ENCODE measurements at regions not wholly inside any gene's neighbourhood (a gene's known extent, or its start where the extent isn't known, plus 50 kb on each side); places are given as distances from the start of the nearest gene placed in this dataset.

GRCh38 chr4:20646287-20646686 is 54.0 kb upstream of the PACRGL start (continued):
- no peak for TF ChIP-seq ZNF140 (CRISPR knock-in tag; IDR thresholded peaks at IDR 0.05)
- TF ChIP-seq POLR2B (IDR thresholded peaks at IDR 0.05; ENCODE audit: low read depth, partially characterized antibody): no peak
- TF ChIP-seq ZNF445 (CRISPR knock-in tag; IDR thresholded peaks at IDR 0.05; ENCODE audit: low read depth): no peak
- TF ChIP-seq ZNF146 (CRISPR knock-in tag; IDR thresholded peaks at IDR 0.05; ENCODE audit: unreplicated experiment): no peak
- no peak for TF ChIP-seq NR2C1 (IDR thresholded peaks at IDR 0.05)
- no peak for TF ChIP-seq NR2C1 (tag; IDR thresholded peaks at IDR 0.05)
- TF ChIP-seq ZNF165 (CRISPR knock-in tag; IDR thresholded peaks at IDR 0.05; ENCODE audit: borderline replicate concordance): no peak
- TF ChIP-seq ZNF3 (CRISPR knock-in tag; IDR thresholded peaks at IDR 0.05): no peak
- no peak for TF ChIP-seq POLR2A (conservative IDR thresholded peaks at IDR 0.05)

MicroRNAs encoded in the stretch of these regions (microRNA counts, 767-probe panel; counts per million panel counts)
- 4,107 counts per million, percentile 82 among the panel's probes with 10 or more counts for microRNA hsa-miR-218-5p

Small RNA genes in the stretch of these regions (microRNA-seq; reads per million reads assigned to microRNA genes)
- gene MIR218-1 (ENCODE audit: borderline microRNAs expressed): 12.8 reads per million, percentile 60 among the genes with 10 or more reads in this experiment

Small RNA genes in the stretch of these regions (small RNA-seq; reads per million reads assigned to genes)
- gene MIR218-1: 3.0 reads per million, percentile 88 among the genes with 10 or more reads in this experiment
